OCI-LY3 (cell line): ENCODE measurements at regions not wholly inside any gene's neighbourhood (a gene's known extent, or its start where the extent isn't known, plus 50 kb on each side); places are given as distances from the start of the nearest gene placed in this dataset.

Source experiments
- H2AFZ ChIP-seq: fragments of 200-600, 300-600 bp; shearing (Covaris generic); 2 replicates; pipeline ENCODE4 v1.6.0; 2014; ENCODE audit warnings: antibody characterized with exemption, low read depth, low read length
- H3K27ac ChIP-seq: fragments of 200-600, 300-600 bp; sonication (generic); 2 replicates; pipeline ENCODE4 v1.5.1; 2014; ENCODE audit warnings: mild to moderate bottlenecking, low read length, moderate library complexity, mixed read lengths
- H3K27me3 ChIP-seq: fragments of 200-600, 300-600 bp; sonication (generic); 2 replicates; pipeline ENCODE4 v1.6.1; 2014; ENCODE audit warnings: low read depth, low read length, mixed read lengths
- H3K36me3 ChIP-seq: fragments of 200-600, 300-600 bp; sonication (generic); replicated peaks from 2 replicates; pipeline ENCODE3; 2014; ENCODE audit warnings: low read depth, low read length, mixed read lengths
- H3K4me1 ChIP-seq: fragments of 300-600, 200-600 bp; sonication (generic); 2 replicates; pipeline ENCODE4 v1.6.1; 2014; ENCODE audit warnings: low read length, mixed read lengths
- H3K4me2 ChIP-seq: fragments of 200-600, 300-600 bp; sonication (generic); 2 replicates; pipeline ENCODE4 v1.6.1; 2014; ENCODE audit warnings: low read length, mixed read lengths
- H3K4me3 ChIP-seq: fragments of 300-600, 200-600 bp; sonication (generic); 2 replicates; pipeline ENCODE4 v1.5.1; 2014; ENCODE audit warnings: antibody characterized with exemption, mild to moderate bottlenecking, low read length, moderate library complexity
- H3K79me2 ChIP-seq: fragments of 300-600, 200-600 bp; shearing (Covaris generic); 2 replicates; pipeline ENCODE4 v1.6.1; 2014; ENCODE audit warnings: mild to moderate bottlenecking, low read length, mixed read lengths
- H3K9ac ChIP-seq: fragments of 300-600, 200-600 bp; shearing (Covaris generic); 2 replicates; pipeline ENCODE4 v1.6.0; 2014; ENCODE audit warnings: mild to moderate bottlenecking, low read length, moderate library complexity
- H3K9me3 ChIP-seq: fragments of 200-600, 300-600 bp; shearing (Covaris generic); 2 replicates; pipeline ENCODE4 v1.6.1; 2014; ENCODE audit warnings: low read length, mixed read lengths; ENCODE audit not compliant: insufficient read depth
- H4K20me1 ChIP-seq: fragments of 200-600, 300-600 bp; sonication (generic); 2 replicates; pipeline ENCODE4 v1.6.1; 2016; ENCODE audit warnings: low read length, mixed read lengths; ENCODE audit not compliant: insufficient read depth
- CTCF ChIP-seq: fragments of 200-600, 300-600 bp; sonication (generic); IDR thresholded peaks from 2 replicates; pipeline ENCODE4 v1.5.1; 2014; ENCODE audit warnings: antibody characterized with exemption, low read length, low read depth
- EZH2phosphoT487 ChIP-seq: fragments of 200-600 bp; shearing (Covaris generic); IDR thresholded peaks from 2 replicates; pipeline ENCODE4 v1.6.1; 2018; ENCODE audit warnings: antibody characterized with exemption, mixed run types, low read depth

- Histone ChIP-seq H3K27ac (no peak overlapping the region), H3K4me2 (no peak overlapping the region), H3K4me3 (no peak overlapping the region), H3K9ac (no peak overlapping the region), H4K20me1 (no peaks in the 10 kb centered on the region), H3K4me1 (no peaks in the 10 kb centered on the region), H3K79me2 (no peaks in the 10 kb centered on the region), H3K9me3 (no peaks in the 10 kb centered on the region), H3K27me3 (no peaks in the 10 kb centered on the region), H3K36me3 (no peaks in the 10 kb centered on the region), H2AFZ (no peak overlapping the region)
- TF ChIP-seq CTCF, result no peak
- no peak for TF ChIP-seq EZH2phosphoT487
Observed at GRCh38 chr9:135279834-135280393, 192.4 kb downstream of the OLFM1 start.

GRCh38 chr9:135280666-135281065 lies 193.2 kb downstream of the OLFM1 start:
- Histone ChIP-seq H3K27ac (no peak overlapping the region), H2AFZ (no peak overlapping the region), H3K79me2 (no peaks in the 10 kb centered on the region), H3K4me3 (no peak overlapping the region), H3K9ac (no peak overlapping the region), H3K4me2 (no peak overlapping the region), H3K9me3 (no peaks in the 10 kb centered on the region), H4K20me1 (no peaks in the 10 kb centered on the region), H3K4me1 (no peaks in the 10 kb centered on the region), H3K27me3 (no peaks in the 10 kb centered on the region), H3K36me3 (no peaks in the 10 kb centered on the region)
- TF ChIP-seq EZH2phosphoT487, result no peak
- TF ChIP-seq CTCF, result no peak

DNA sequence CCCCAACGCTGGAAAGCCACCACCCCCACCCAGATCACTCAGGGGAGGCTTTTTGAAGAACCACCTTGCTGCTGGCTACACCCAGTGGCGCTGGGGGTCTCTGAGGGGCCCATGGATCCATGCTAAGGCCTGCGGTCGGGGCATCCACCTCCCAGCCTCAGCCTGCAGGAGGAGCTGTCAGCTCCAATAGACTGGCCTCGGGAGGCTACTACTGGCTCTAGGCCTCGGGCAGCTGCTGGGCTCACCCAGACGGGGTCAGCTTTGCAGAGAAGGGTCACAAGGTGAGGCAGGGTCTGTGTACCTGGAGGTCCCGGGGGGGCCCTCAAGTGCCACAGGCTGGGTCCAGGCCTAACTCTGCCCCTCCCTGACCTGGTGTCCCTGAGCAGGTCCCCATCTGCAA lies 193.7 kb downstream of the OLFM1 start:
- no peaks in the 10 kb centered on the region for H3K4me1 ChIP-seq
- no peak overlapping the region for H3K4me3 ChIP-seq
- H3K36me3 ChIP-seq, result no peaks in the 10 kb centered on the region
- no peaks in the 10 kb centered on the region for H3K9me3 ChIP-seq
- no peak overlapping the region for H3K27ac ChIP-seq
- H3K79me2 ChIP-seq, result no peaks in the 10 kb centered on the region
- no peak overlapping the region for H3K4me2 ChIP-seq
- no peaks in the 10 kb centered on the region for H4K20me1 ChIP-seq
- H2AFZ ChIP-seq, result no peak overlapping the region
- H3K9ac ChIP-seq, result no peak overlapping the region
- no peaks in the 10 kb centered on the region for H3K27me3 ChIP-seq
- TF ChIP-seq EZH2phosphoT487, result no peak
- TF ChIP-seq CTCF, result no peak

- Histone ChIP-seq H3K27ac (no peak overlapping the region), H3K4me2 (no peak overlapping the region), H3K4me3 (no peak overlapping the region), H4K20me1 (no peaks in the 10 kb centered on the region), H2AFZ (no peak overlapping the region), H3K27me3 (no peaks in the 10 kb centered on the region), H3K9ac (no peak overlapping the region), H3K36me3 (no peaks in the 10 kb centered on the region), H3K9me3 (no peaks in the 10 kb centered on the region), H3K4me1 (no peaks in the 10 kb centered on the region), H3K79me2 (no peaks in the 10 kb centered on the region)
- TF ChIP-seq EZH2phosphoT487 (no peak), CTCF (no peak)
Observed at GRCh38 chr9:135281791-135282737, 194.6 kb downstream of the OLFM1 start.
